ENCODE measurements at regions not wholly inside any gene's neighbourhood (a gene's known extent, or its start where the extent isn't known, plus 50 kb on each side); places are given as distances from the start of the nearest gene placed in this dataset.

- no peaks in the 10 kb centered on the region for H3K27me3 ChIP-seq (replicated peaks; ENCODE audit: insufficient read depth, low read length)
- H3K4me2 ChIP-seq (ENCODE audit: low read depth, low read length): no peak overlapping the region
- H4K20me1 ChIP-seq (ENCODE audit: insufficient read depth, low read length): no peaks in the 10 kb centered on the region
- H3K9ac ChIP-seq (ENCODE audit: low read length): no peak overlapping the region
- no peaks in the 10 kb centered on the region for H3K79me2 ChIP-seq (ENCODE audit: low read length)
- H2AFZ ChIP-seq (ENCODE audit: low read length): no peak overlapping the region
- no peaks in the 10 kb centered on the region for H3K9me2 ChIP-seq (replicated peaks; ENCODE audit: insufficient read depth, low read length)
- no peaks in the 10 kb centered on the region for H3K9me3 ChIP-seq (replicated peaks; ENCODE audit: insufficient read depth, low read length)
- TF ChIP-seq CTCF (IDR thresholded peaks at IDR 0.05; ENCODE audit: low read length) (no peak), EZH2phosphoT487 (IDR thresholded peaks at IDR 0.05; ENCODE audit: low read length) (no peak), EZH2 (optimal IDR thresholded peaks at IDR 0.05; ENCODE audit: low read depth, low read length) (no peak)
- H3K36me3 ChIP-seq (replicated peaks; ENCODE audit: insufficient read depth, low read length): no peaks in the 10 kb centered on the region
- H3F3A ChIP-seq (ENCODE audit: insufficient read depth, low read length): no peaks in the 10 kb centered on the region
- H3K27ac ChIP-seq (ENCODE audit: low read length): no peak overlapping the region
- H3K4me3 ChIP-seq (ENCODE audit: low read length): no peak overlapping the region
- no peaks in the 10 kb centered on the region for H3K4me1 ChIP-seq (ENCODE audit: low read length)
- DNase-seq: no peak
Measured at GRCh38 chr3:117528688-117529087, 819.1 kb downstream of the TUSC7 start.

DNA sequence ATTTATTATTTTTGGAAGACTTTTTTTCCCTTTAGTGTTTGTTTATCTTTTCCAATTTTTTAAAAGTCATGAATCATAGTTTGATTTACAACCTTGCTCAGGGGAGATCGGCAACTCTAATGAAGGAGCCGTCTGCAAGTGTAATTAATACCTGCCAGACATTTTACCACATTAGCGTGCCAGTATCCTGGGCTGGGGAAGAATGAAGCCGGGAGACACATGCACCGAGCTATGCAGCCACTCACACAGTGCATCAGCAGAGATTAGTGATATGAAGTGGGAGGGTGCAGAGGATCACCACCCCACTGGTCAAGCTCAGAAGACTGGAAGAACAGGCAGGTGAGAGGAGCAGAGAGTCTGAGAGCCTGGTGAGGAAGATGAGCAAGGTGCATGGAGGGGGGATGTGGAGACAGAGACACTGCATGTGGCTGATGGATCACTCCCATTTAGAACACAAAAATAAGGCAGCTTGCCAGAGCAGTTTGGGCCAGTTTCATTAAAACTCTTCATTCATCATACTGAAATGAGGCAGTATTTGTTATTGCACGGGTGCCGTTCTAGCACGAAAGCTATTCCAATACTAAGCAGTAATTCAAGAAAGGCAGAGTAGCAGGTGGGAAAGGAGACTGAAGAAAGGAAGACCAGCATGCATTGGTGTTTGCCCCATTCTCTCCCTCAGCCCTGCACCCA lies 821.6 kb downstream of the TUSC7 start:
- H3K27me3 ChIP-seq (replicated peaks; ENCODE audit: insufficient read depth, low read length): no peaks in the 10 kb centered on the region
- H4K20me1 ChIP-seq (ENCODE audit: insufficient read depth, low read length): no peaks in the 10 kb centered on the region
- H3K9me2 ChIP-seq (replicated peaks; ENCODE audit: insufficient read depth, low read length): no peaks in the 10 kb centered on the region
- H3K4me1 ChIP-seq (ENCODE audit: low read length): no peaks in the 10 kb centered on the region
- no peak overlapping the region for H3K4me3 ChIP-seq (ENCODE audit: low read length)
- no peaks in the 10 kb centered on the region for H3F3A ChIP-seq (ENCODE audit: insufficient read depth, low read length)
- H3K4me2 ChIP-seq (ENCODE audit: low read depth, low read length): no peak overlapping the region
- no peak overlapping the region for H3K9ac ChIP-seq (ENCODE audit: low read length)
- H2AFZ ChIP-seq (ENCODE audit: low read length): no peak overlapping the region
- H3K27ac ChIP-seq (ENCODE audit: low read length): no peak overlapping the region
- no peak for TF ChIP-seq EZH2 (optimal IDR thresholded peaks at IDR 0.05; ENCODE audit: low read depth, low read length)
- no peak for TF ChIP-seq CTCF (IDR thresholded peaks at IDR 0.05; ENCODE audit: low read length)
- no peak for TF ChIP-seq EZH2phosphoT487 (IDR thresholded peaks at IDR 0.05; ENCODE audit: low read length)
- no peak for DNase-seq
- H3K9me3 ChIP-seq (replicated peaks; ENCODE audit: insufficient read depth, low read length): no peaks in the 10 kb centered on the region
- no peaks in the 10 kb centered on the region for H3K79me2 ChIP-seq (ENCODE audit: low read length)
- no peaks in the 10 kb centered on the region for H3K36me3 ChIP-seq (replicated peaks; ENCODE audit: insufficient read depth, low read length)

GRCh38 chr3:117532268-117532667 lies 822.7 kb downstream of the TUSC7 start:
- TF ChIP-seq EZH2 (optimal IDR thresholded peaks at IDR 0.05; ENCODE audit: low read depth, low read length) (no peak), CTCF (IDR thresholded peaks at IDR 0.05; ENCODE audit: low read length) (no peak), EZH2phosphoT487 (IDR thresholded peaks at IDR 0.05; ENCODE audit: low read length) (no peak)
- Histone ChIP-seq H3K9me3 (replicated peaks; ENCODE audit: insufficient read depth, low read length) (no peaks in the 10 kb centered on the region), H3K4me3 (ENCODE audit: low read length) (no peak overlapping the region), H3K36me3 (replicated peaks; ENCODE audit: insufficient read depth, low read length) (no peaks in the 10 kb centered on the region), H3K27me3 (replicated peaks; ENCODE audit: insufficient read depth, low read length) (no peaks in the 10 kb centered on the region), H3K4me2 (ENCODE audit: low read depth, low read length) (no peak overlapping the region), H4K20me1 (ENCODE audit: insufficient read depth, low read length) (no peaks in the 10 kb centered on the region), H3K79me2 (ENCODE audit: low read length) (no peaks in the 10 kb centered on the region), H3K4me1 (ENCODE audit: low read length) (no peaks in the 10 kb centered on the region), H3K27ac (ENCODE audit: low read length) (no peak overlapping the region), H2AFZ (ENCODE audit: low read length) (no peak overlapping the region), H3K9ac (ENCODE audit: low read length) (no peak overlapping the region), H3K9me2 (replicated peaks; ENCODE audit: insufficient read depth, low read length) (no peaks in the 10 kb centered on the region), H3F3A (ENCODE audit: insufficient read depth, low read length) (no peaks in the 10 kb centered on the region)
- DNase-seq: no peak

Measured in MM.1S (cell line).